ENCODE measurements at regions not wholly inside any gene's neighbourhood (a gene's known extent, or its start where the extent isn't known, plus 50 kb on each side); places are given as distances from the start of the nearest gene placed in this dataset.
"Not testable (repeated sequence)": the region's sequence is repeated elsewhere in the genome, so short reads cannot be mapped to it uniquely, and the experiment has no call there.

- no peak for DNase-seq
These were observed 532.2 kb upstream of the STEAP1 start for GRCh38 chr7:89621925-89622641.

- peak; percentile 38 for DNase-seq
These were observed 531.1 kb upstream of the STEAP1 start for GRCh38 chr7:89623018-89623672.

- not testable (repeated sequence) for DNase-seq
These were observed 530.1 kb upstream of the STEAP1 start for GRCh38 chr7:89624155-89624554.

- no peak for DNase-seq
These were observed 505.8 kb upstream of the STEAP1 start for GRCh38 chr7:89648509-89648908.

- DNase-seq: no peak
These were observed 498.3 kb upstream of the STEAP1 start for GRCh38 chr7:89655946-89656345.

GRCh38 chr7:89661876-89662275, 492.4 kb upstream of the STEAP1 start:
- no peak for DNase-seq

GRCh38 chr7:89666136-89666835, 488.0 kb upstream of the STEAP1 start:
- DNase-seq: no peak

- no peak for DNase-seq
These were observed 474.1 kb upstream of the STEAP1 start for GRCh38 chr7:89680161-89680560.

GRCh38 chr7:89681448-89681847, 472.8 kb upstream of the STEAP1 start:
- no peak for DNase-seq

GRCh38 chr7:89685287-89685686, 469.0 kb upstream of the STEAP1 start:
- no peak for DNase-seq

GRCh38 chr7:89687211-89687610, 467.1 kb upstream of the STEAP1 start:
- no peak for DNase-seq

- DNase-seq: no peak
These were observed 459.0 kb upstream of the STEAP1 start for GRCh38 chr7:89695241-89695640.

- DNase-seq: no peak
These were observed 440.1 kb upstream of the STEAP1 start for GRCh38 chr7:89714131-89714530.

- DNase-seq: not testable (repeated sequence)
These were observed 435.3 kb upstream of the STEAP1 start for GRCh38 chr7:89718941-89719340.

GRCh38 chr7:89728481-89728880, 425.8 kb upstream of the STEAP1 start:
- no peak for DNase-seq

GRCh38 chr7:89731751-89732445, 422.4 kb upstream of the STEAP1 start:
- DNase-seq: no peak

- DNase-seq: no peak
These were observed 415.7 kb upstream of the STEAP1 start for GRCh38 chr7:89738549-89738948.

GRCh38 chr7:89757910-89758309, 396.4 kb upstream of the STEAP1 start:
- DNase-seq: no peak

GRCh38 chr7:89760690-89761089, 393.6 kb upstream of the STEAP1 start:
- no peak for DNase-seq

GRCh38 chr7:89761173-89761572, 393.1 kb upstream of the STEAP1 start:
- DNase-seq: no peak

- DNase-seq: no peak
These were observed 384.1 kb upstream of the STEAP1 start for GRCh38 chr7:89770161-89770560.

GRCh38 chr7:89771003-89771636, 383.1 kb upstream of the STEAP1 start:
- DNase-seq: no peak

GRCh38 chr7:89772276-89772675, 382.0 kb upstream of the STEAP1 start:
- no peak for DNase-seq

Data from CD4-positive, alpha-beta T cell treated with Interleukin-6 for 4 hours (primary cell).